Stimulated activated CD8-positive, alpha-beta memory T cell treated with anti-CD3 and anti-CD28 coated beads, Interleukin-15, amount 100 ng/mL, for 1 hour (primary cell): ENCODE measurements at regions not wholly inside any gene's neighbourhood (a gene's known extent, or its start where the extent isn't known, plus 50 kb on each side); places are given as distances from the start of the nearest gene placed in this dataset.

Source experiments
- DNase-seq: peaks from one replicate; pipeline ENCODE4 v3.0.0-alpha.2; 2020; ENCODE audit warnings: low read depth

- no peak for DNase-seq
These were observed 137.2 kb upstream of the GPC1 start for GRCh38 chr2:240298117-240298790.

- no peak for DNase-seq
These were observed 136.4 kb upstream of the GPC1 start for GRCh38 chr2:240298803-240299709.

- no peak for DNase-seq
These were observed 135.8 kb upstream of the GPC1 start for GRCh38 chr2:240299710-240300068.

GRCh38 chr2:240300261-240300821 lies 135.1 kb upstream of the GPC1 start:
- DNase-seq: no peak

GRCh38 chr2:240300840-240301239 lies 134.6 kb upstream of the GPC1 start:
- DNase-seq: no peak

- DNase-seq: no peak
These were observed 134.1 kb upstream of the GPC1 start for GRCh38 chr2:240301256-240301795.

GRCh38 chr2:240302041-240302440 lies 133.4 kb upstream of the GPC1 start:
- DNase-seq: no peak

GRCh38 chr2:240302933-240303595 lies 132.4 kb upstream of the GPC1 start:
- DNase-seq: no peak

GRCh38 chr2:240303896-240304745 lies 131.3 kb upstream of the GPC1 start:
- DNase-seq: no peak

- no peak for DNase-seq
These were observed 130.7 kb upstream of the GPC1 start for GRCh38 chr2:240304746-240305161.

GRCh38 chr2:240305369-240305962 lies 130.0 kb upstream of the GPC1 start:
- DNase-seq: no peak

GRCh38 chr2:240306185-240306584 lies 129.3 kb upstream of the GPC1 start:
- DNase-seq: no peak

GRCh38 chr2:240308111-240308651 lies 127.3 kb upstream of the GPC1 start:
- DNase-seq: no peak

- no peak for DNase-seq
These were observed 126.2 kb upstream of the GPC1 start for GRCh38 chr2:240309214-240309613.

GRCh38 chr2:240310201-240310600 lies 125.3 kb upstream of the GPC1 start:
- no peak for DNase-seq

GRCh38 chr2:240310645-240311044 lies 124.8 kb upstream of the GPC1 start:
- no peak for DNase-seq

GRCh38 chr2:240311821-240312220 lies 123.6 kb upstream of the GPC1 start:
- DNase-seq: no peak

- DNase-seq: no peak
These were observed 116.1 kb upstream of the GPC1 start for GRCh38 chr2:240319221-240319854.

GRCh38 chr2:240319855-240320203 lies 115.6 kb upstream of the GPC1 start:
- no peak for DNase-seq
